Ovary (tissue), 7 donors: ENCODE measurements at regions not wholly inside any gene's neighbourhood (a gene's known extent, or its start where the extent isn't known, plus 50 kb on each side); places are given as distances from the start of the nearest gene placed in this dataset.

Source experiments
- DNase-seq, 5 donors: peaks; one replicate each; pipeline ENCODE4 v3.0.0-alpha.2; 2019 to 2020
- H3K27ac ChIP-seq, 2 donors: fragments of 200-600 bp; one replicate each; pipeline versions ENCODE4 v1.5.1 to v1.8.0; 2019 to 2022
- H3K27me3 ChIP-seq: fragments of 200-600 bp; one replicate; pipeline ENCODE4 v1.8.0; 2022
- H3K36me3 ChIP-seq: fragments of 200-600 bp; sonication (generic); one replicate; pipeline ENCODE4 v1.5.1; 2019
- H3K4me1 ChIP-seq: one replicate; pipeline ENCODE4 v1.8.1; 2013; ENCODE audit warnings: mild to moderate bottlenecking, moderate library complexity; ENCODE audit not compliant: insufficient read depth
- H3K4me3 ChIP-seq: fragments of 200-600 bp; sonication (generic); one replicate; pipeline ENCODE4 v1.5.1; 2017
- H3K9me3 ChIP-seq, 2 donors: fragments of 200-600 bp in 1 of 2; sonication (generic) in 1 of 2; one replicate each; pipeline versions ENCODE4 v1.5.1 to v1.8.1; 2013 to 2019; ENCODE audit warnings: mild to moderate bottlenecking in 1 of 2, moderate library complexity in 1 of 2
- CTCF ChIP-seq, 3 donors: fragments of 450-650 bp in 2 of 3; fragments of 200-600 bp in 1 of 3; IDR thresholded peaks; one replicate each; pipeline versions ENCODE4 v1.5.1 to v1.8.0; 2016 to 2022; ENCODE audit warnings: antibody characterized with exemption in 3 of 3, mild to moderate bottlenecking in 1 of 3
- EP300 ChIP-seq: sonication (generic); formaldehyde crosslinking; IDR thresholded peaks from one replicate; pipeline ENCODE4 v1.6.1; 2017; ENCODE audit warnings: antibody characterized with exemption
- POLR2A ChIP-seq: fragments of 450-650 bp; IDR thresholded peaks from one replicate; pipeline ENCODE4 v1.6.1; 2017; ENCODE audit warnings: antibody characterized with exemption, mild to moderate bottlenecking, moderate library complexity
- WGBS, 3 donors: extraction: QIAGEN DNeasy Blood & Tissue Kit in 1 of 3; methylation state at CpG; one replicate each; pipeline versions ENCODE4 v1.1.5 to v1.1.7; 2013 to 2017; 5-methylcytosine and 5-hydroxymethylcytosine counted together
- intact Hi-C, 4 donors: fragments of 100-400 bp; cut with DNase I; formaldehyde crosslinking; loops; one replicate each; pipeline versions ENCODE4 v1.11.0 to v1.15.1; 2022 to 2023
- donor health status: DM: no; HTN: no; CAD: no; lungs with moderate emphysema.
- donor health status: DM: no; HTN: no; CAD: no.
- donor health status: Bipolar disorder and iron deficiency.
- donor health status: DM: no; HTN: no; CAD: no.
- donor health status: DM: yes; HTN: yes; CAD: no.

DNA sequence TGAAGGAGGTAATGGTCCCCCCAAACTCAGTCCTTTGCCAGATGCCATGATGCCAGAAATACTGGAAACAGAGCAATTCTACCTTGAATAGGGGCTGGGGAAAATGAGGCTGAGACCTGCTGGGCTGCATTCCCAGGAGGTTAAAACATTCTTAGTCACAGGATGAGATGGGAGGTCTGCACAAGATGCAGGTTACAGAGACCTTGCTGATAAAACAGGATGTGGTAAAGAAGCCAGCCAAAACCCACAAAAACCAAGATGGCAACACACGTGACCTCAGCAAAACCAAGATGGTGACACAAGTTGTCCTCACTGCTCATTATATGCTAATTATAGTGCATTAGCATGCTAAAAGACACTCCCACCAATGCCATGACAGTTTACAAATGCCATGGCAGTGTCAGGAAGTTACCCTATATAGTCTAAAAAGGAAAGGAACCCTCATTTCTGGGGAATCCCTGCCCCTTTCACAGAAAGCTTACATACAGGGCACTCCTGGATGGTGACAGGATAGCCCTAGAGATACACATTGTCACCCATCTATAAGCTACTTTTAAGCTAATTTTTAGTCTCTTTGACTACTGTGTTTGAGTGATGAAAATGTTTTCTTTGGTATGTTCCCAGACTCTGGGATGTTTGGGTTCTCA is 979.7 kb downstream of the TBC1D32 start:
- intact Hi-C loops, result no loop called here
- Histone ChIP-seq H3K9me3 (no peaks in the 10 kb centered on the region), H3K4me1 (no peaks in the 10 kb centered on the region), H3K27ac (no peak overlapping the region), H3K4me3 (no peak overlapping the region), H3K27me3 (no peaks in the 10 kb centered on the region), H3K36me3 (no peaks in the 10 kb centered on the region)
- TF ChIP-seq POLR2A, result no peak
- TF ChIP-seq CTCF (IDR thresholded peaks at IDR 0.05), result no peak
- TF ChIP-seq EP300, result no peak
- 62 to 68% (median 62%) methylated on average over 1 of the region's 1 CpG for WGBS, 3 donors
- no peak for DNase-seq

GRCh38 chr6:120352491-120352890 is 981.8 kb downstream of the TBC1D32 start:
- DNase-seq, result no peak
- Histone ChIP-seq H3K27me3 (no peaks in the 10 kb centered on the region), H3K36me3 (no peaks in the 10 kb centered on the region), H3K4me3 (no peak overlapping the region), H3K9me3 (no peaks in the 10 kb centered on the region), H3K4me1 (no peaks in the 10 kb centered on the region), H3K27ac (no peak overlapping the region)
- intact Hi-C loops, result no loop called here
- TF ChIP-seq CTCF (IDR thresholded peaks at IDR 0.05) (no peak), POLR2A (no peak), EP300 (no peak)

- no peak overlapping the region for H3K27ac ChIP-seq
- no peaks in the 10 kb centered on the region for H3K36me3 ChIP-seq
- intact Hi-C loops, result no loop called here
- H3K9me3 ChIP-seq, result no peaks in the 10 kb centered on the region
- no peak for DNase-seq
- H3K27me3 ChIP-seq, result no peaks in the 10 kb centered on the region
- no peak overlapping the region for H3K4me3 ChIP-seq
- TF ChIP-seq CTCF (IDR thresholded peaks at IDR 0.05) (no peak), POLR2A (no peak), EP300 (no peak)
- WGBS, 3 donors, result 89 to 95% (median 90%) methylated on average over 2 of the region's 2 CpGs
- no peaks in the 10 kb centered on the region for H3K4me1 ChIP-seq
Measured at GRCh38 chr6:120348926-120349325, 985.4 kb downstream of the TBC1D32 start.

- 69 to 87% (median 70%) methylated on average over 1 of the region's 1 CpG for WGBS, 3 donors
- no peak for DNase-seq
- intact Hi-C loops, result no loop called here
- no peaks in the 10 kb centered on the region for H3K36me3 ChIP-seq
- no peaks in the 10 kb centered on the region for H3K9me3 ChIP-seq
- no peak for TF ChIP-seq EP300
- no peak for TF ChIP-seq POLR2A
- no peak for TF ChIP-seq CTCF (IDR thresholded peaks at IDR 0.05)
- H3K27ac ChIP-seq, result no peak overlapping the region
- no peak overlapping the region for H3K4me3 ChIP-seq
- H3K4me1 ChIP-seq, result no peaks in the 10 kb centered on the region
- no peaks in the 10 kb centered on the region for H3K27me3 ChIP-seq
Measured at GRCh38 chr6:120328521-120328920, 979.0 kb upstream of the MAN1A1 start.
